Cardiac muscle cell (in vitro differentiated cells and primary cell): ENCODE measurements at regions not wholly inside any gene's neighbourhood (a gene's known extent, or its start where the extent isn't known, plus 50 kb on each side); places are given as distances from the start of the nearest gene placed in this dataset.

Experiments used
- DNase-seq, 2 donors: peaks; one replicate each; pipeline versions ENCODE4 v3.0.0 to v3.0.0-alpha.2; 2010 to 2017; ENCODE audit warnings: low read depth in 1 of 2, low spot score in 1 of 2
- H3K27ac ChIP-seq: fragments of 200-600 bp; sonication (generic); 2 replicates; pipeline ENCODE4 v1.5.1; 2016
- H3K27me3 ChIP-seq: fragments of 200-600 bp; sonication (generic); 2 replicates; pipeline ENCODE4 v1.6.0; 2016; ENCODE audit warnings: control low read depth
- H3K36me3 ChIP-seq: fragments of 200-600 bp; sonication (generic); 2 replicates; pipeline ENCODE4 v1.5.1; 2016; ENCODE audit warnings: control low read depth
- H3K4me1 ChIP-seq: fragments of 200-600 bp; sonication (generic); 2 replicates; pipeline ENCODE4 v1.8.1; 2017; ENCODE audit warnings: low read depth, mild to moderate bottlenecking, mixed run types
- H3K4me3 ChIP-seq: fragments of 200-600 bp; sonication (generic); 2 replicates; pipeline ENCODE4 v1.5.1; 2016; ENCODE audit warnings: mild to moderate bottlenecking
- H3K9me3 ChIP-seq: fragments of 200-600 bp; sonication (generic); 2 replicates; pipeline ENCODE4 v1.5.1; 2017; ENCODE audit warnings: low read depth, mild to moderate bottlenecking, control low read depth
- TF ChIP-seq, protein P1 (sequence below): IDR thresholded peaks from 2 replicates; pipeline ENCODE4 v1.5.1; 2012; ENCODE audit warnings: low read depth, mild to moderate bottlenecking, low read length

DNA sequence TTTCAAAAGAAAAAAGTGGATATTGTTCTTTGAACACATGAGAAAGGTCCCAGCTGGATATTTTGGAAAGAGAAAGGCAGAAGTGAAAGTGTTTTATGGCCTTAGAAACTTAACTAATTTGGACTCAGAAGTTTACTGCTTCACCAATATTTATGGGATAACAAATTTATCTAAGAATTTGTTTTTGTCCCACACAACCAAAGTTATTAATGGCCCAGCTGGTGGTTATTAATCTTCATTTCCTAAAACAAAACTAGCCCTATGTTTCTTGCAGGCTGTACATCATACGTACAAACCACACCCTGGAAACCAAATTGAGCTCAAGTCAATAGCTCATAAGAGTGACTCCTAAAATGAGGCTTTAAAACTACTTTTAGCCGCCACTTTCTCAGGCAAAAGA is 372.9 kb upstream of the LMCD1 start:
- Histone ChIP-seq H3K9me3 (no peaks in the 10 kb centered on the region), H3K4me3 (no peak overlapping the region), H3K27ac (no peak overlapping the region), H3K27me3 (no peaks in the 10 kb centered on the region), H3K4me1 (no peaks in the 10 kb centered on the region), H3K36me3 (no peaks in the 10 kb centered on the region)
- DNase-seq = no peak
- TF ChIP-seq, protein P1, sequence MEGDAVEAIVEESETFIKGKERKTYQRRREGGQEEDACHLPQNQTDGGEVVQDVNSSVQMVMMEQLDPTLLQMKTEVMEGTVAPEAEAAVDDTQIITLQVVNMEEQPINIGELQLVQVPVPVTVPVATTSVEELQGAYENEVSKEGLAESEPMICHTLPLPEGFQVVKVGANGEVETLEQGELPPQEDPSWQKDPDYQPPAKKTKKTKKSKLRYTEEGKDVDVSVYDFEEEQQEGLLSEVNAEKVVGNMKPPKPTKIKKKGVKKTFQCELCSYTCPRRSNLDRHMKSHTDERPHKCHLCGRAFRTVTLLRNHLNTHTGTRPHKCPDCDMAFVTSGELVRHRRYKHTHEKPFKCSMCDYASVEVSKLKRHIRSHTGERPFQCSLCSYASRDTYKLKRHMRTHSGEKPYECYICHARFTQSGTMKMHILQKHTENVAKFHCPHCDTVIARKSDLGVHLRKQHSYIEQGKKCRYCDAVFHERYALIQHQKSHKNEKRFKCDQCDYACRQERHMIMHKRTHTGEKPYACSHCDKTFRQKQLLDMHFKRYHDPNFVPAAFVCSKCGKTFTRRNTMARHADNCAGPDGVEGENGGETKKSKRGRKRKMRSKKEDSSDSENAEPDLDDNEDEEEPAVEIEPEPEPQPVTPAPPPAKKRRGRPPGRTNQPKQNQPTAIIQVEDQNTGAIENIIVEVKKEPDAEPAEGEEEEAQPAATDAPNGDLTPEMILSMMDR = no peak

DNA sequence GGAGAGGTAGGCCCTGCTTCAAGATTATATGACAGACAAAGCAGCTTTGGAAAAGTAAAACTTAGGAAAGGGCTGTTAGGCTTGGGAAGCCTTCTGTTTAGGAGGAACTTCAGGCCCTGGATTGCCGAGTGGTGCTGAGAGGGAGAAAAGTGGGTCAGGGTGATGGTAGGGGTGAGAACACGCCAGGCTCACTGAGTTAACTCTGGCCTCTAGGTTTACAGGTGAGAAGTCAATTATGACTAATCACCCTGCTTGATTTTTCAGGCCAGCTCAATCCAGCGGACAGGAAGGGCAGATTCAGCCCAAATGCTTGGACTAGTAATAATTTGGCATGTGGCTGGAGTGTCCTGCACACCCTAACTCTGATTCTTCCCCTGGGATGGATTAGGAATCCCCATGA is 365.1 kb upstream of the LMCD1 start:
- Histone ChIP-seq H3K4me1 (peaks cover 13% of the 10 kb centered on the region), H3K27me3 (no peaks in the 10 kb centered on the region), H3K9me3 (no peaks in the 10 kb centered on the region), H3K4me3 (no peak overlapping the region), H3K27ac (peak overlapping the region; percentile 67), H3K36me3 (no peaks in the 10 kb centered on the region)
- DNase-seq = no peak
- TF ChIP-seq, protein P1 = no peak

DNA sequence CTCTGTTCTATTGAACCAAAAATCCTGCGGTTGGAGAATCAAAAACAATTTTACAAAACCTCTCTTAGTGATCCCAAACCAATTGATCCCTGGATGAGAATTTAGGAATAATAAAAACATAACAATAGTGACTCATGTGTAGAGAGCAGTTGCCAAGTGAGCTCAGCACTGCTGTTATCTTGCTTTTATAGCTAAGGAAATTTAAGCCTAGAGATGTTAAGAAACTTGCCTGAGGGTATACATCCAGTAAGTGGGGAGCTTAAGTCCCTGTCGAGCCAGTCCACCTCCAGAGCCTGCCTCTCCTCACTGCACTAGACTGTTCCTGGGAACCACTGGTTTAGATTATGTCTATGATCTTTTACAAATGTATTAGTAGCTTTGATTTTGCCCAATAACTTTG is 358.4 kb upstream of the LMCD1 start:
- Histone ChIP-seq H3K27me3 (no peaks in the 10 kb centered on the region), H3K4me3 (no peak overlapping the region), H3K27ac (no peak overlapping the region), H3K4me1 (peaks cover 4% of the 10 kb centered on the region), H3K36me3 (no peaks in the 10 kb centered on the region), H3K9me3 (no peaks in the 10 kb centered on the region)
- DNase-seq = no peak
- TF ChIP-seq, protein P1 = no peak

DNA sequence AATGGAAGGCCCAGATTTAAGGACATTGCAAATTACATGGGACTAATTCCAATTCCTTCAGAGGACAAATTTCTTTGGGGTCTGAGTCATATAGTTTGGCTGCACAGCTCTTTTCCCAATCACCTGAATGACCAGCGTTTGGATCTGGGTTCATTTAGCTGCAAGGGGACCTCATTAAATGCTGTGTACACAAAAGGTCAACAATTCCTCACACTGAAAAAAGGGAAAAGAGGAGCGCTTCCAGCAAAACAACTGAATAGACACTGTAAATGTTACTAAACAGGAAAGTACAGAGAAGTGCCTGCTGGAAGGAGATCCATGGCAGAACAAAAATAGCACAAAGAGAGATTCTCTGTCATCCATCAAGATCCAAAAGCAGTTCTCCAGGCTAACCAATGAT is 356.0 kb upstream of the LMCD1 start:
- no peaks in the 10 kb centered on the region for H3K4me1 ChIP-seq
- no peak for DNase-seq

DNA sequence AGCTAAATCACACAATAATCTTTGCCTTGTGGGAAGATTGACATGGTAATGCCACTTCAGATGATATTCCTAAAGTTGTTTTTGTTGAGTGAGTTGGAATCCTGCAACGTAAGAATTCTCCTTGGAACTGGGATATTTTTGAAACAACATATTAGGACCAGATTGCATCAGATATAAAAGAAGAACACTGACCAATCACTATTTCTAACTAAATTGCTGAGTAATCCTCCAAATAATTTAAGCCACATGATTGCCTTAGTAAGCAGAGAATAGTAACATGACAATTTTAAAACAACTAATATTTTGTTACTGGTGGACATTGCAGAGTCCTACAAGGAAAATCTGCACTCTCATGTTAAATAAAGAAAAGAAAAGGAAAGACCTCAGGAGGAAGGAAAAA is 353.9 kb upstream of the LMCD1 start:
- H3K4me1 ChIP-seq = no peaks in the 10 kb centered on the region
- H3K9me3 ChIP-seq = no peaks in the 10 kb centered on the region
- no peak overlapping the region for H3K4me3 ChIP-seq
- TF ChIP-seq, protein P1 = no peak
- no peak for DNase-seq
- no peaks in the 10 kb centered on the region for H3K36me3 ChIP-seq
- H3K27ac ChIP-seq = no peak overlapping the region
- H3K27me3 ChIP-seq = no peaks in the 10 kb centered on the region

More for the DNA sequence above, 356.0 kb upstream of the LMCD1 start:
- H3K9me3 ChIP-seq = no peaks in the 10 kb centered on the region
- H3K36me3 ChIP-seq = no peaks in the 10 kb centered on the region
- H3K4me3 ChIP-seq = no peak overlapping the region
- H3K27me3 ChIP-seq = no peaks in the 10 kb centered on the region
- TF ChIP-seq, protein P1 = no peak
- H3K27ac ChIP-seq = no peak overlapping the region

DNA sequence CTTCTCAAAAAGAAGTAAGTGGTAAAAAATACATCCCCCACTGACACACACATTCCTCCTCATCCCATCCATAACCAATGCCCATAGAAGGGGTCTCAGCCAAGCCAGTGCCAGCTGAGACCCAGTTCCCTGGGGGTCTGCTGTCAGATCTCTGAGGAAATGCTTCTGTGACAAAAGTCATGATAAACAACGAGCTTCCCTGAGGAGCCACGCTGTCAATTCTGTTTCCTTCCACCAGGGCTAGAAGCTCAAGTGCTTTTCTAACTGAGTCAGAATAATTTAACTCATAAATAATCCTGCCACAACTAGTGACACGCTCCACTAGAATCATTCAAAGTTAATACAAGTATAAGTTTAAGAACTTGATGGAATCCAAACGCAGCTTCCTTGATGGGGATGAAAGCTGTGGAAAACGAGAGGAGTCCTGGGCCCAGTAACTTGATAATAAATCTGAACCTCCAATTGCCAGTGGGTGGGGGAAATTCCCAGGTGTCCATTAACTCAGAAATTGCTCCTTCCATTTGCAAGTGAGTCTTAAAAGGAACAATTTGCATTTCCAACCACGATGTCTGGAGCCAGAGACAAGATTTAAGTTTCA is 348.7 kb upstream of the LMCD1 start:
- no peak overlapping the region for H3K4me3 ChIP-seq
- H3K27ac ChIP-seq = no peak overlapping the region
- H3K9me3 ChIP-seq = no peaks in the 10 kb centered on the region
- H3K27me3 ChIP-seq = no peaks in the 10 kb centered on the region
- no peaks in the 10 kb centered on the region for H3K36me3 ChIP-seq
- no peaks in the 10 kb centered on the region for H3K4me1 ChIP-seq
- DNase-seq = no peak
- TF ChIP-seq, protein P1 = no peak
